Left ventricle myocardium inferior (tissue), 1 donor: ENCODE measurements at regions not wholly inside any gene's neighbourhood (a gene's known extent, or its start where the extent isn't known, plus 50 kb on each side); places are given as distances from the start of the nearest gene placed in this dataset.
"Not testable (repeated sequence)": the region's sequence is repeated elsewhere in the genome, so short reads cannot be mapped to it uniquely, and the experiment has no call there.

ENCODE experiments used
- DNase-seq: peaks from one replicate; pipeline ENCODE4 v3.0.0-alpha.2; 2020
- H3K27ac ChIP-seq: fragments of 200-600 bp; replicated peaks from 2 replicates; pipeline ENCODE4 v1.8.0; 2021
- H3K27me3 ChIP-seq: fragments of 200-600 bp; 2 replicates; pipeline ENCODE4 v1.8.0; 2021; ENCODE audit warnings: low read depth
- H3K36me3 ChIP-seq: fragments of 200-600 bp; 2 replicates; pipeline ENCODE4 v1.8.0; 2021
- H3K4me1 ChIP-seq: fragments of 200-600 bp; 2 replicates; pipeline ENCODE4 v1.8.0; 2021
- H3K4me3 ChIP-seq: fragments of 200-600 bp; 2 replicates; pipeline ENCODE4 v1.8.0; 2021; ENCODE audit warnings: mild to moderate bottlenecking, moderate library complexity
- H3K9me3 ChIP-seq: fragments of 200-600 bp; replicated peaks from 2 replicates; pipeline ENCODE4 v1.8.0; 2021
- intact Hi-C: fragments of 100-400 bp; cut with micrococcal nuclease; formaldehyde crosslinking; loops from one replicate; pipeline ENCODE4 v1.11.0; 2022
- TF ChIP-seq, protein P1 (sequence below): fragments of 200-600 bp; IDR thresholded peaks from 2 replicates; pipeline ENCODE4 v1.8.0; 2021; ENCODE audit warnings: antibody characterized with exemption, mild to moderate bottlenecking, borderline replicate concordance
- donor health status: DM: no; HTN: yes; CAD: no; lungs with severe emphysema.

DNA sequence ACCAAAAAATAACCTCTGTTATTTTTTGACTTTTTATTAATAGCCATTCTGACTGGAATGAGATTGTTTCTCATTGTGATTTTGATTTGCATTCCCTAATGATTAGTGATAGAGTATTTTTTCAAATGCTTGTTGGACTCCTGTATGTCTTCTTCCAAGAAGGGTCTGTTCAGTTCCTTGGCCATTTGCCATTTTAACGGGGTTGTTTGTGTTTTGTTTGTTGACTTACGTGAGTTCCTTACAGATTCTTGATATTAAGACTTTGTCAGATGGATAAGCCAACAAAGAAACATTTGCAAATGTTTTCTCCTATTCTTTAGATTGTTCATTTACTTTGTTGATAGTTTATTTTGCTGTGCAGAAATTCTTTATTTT, 651.6 kb upstream of the LRFN5 start:
- intact Hi-C loops: no loop called here
- no peaks in the 10 kb centered on the region for H3K36me3 ChIP-seq
- DNase-seq: no peak
- peaks cover 13% of the 10 kb centered on the region for H3K9me3 ChIP-seq
- H3K27me3 ChIP-seq: no peaks in the 10 kb centered on the region
- H3K4me1 ChIP-seq: no peaks in the 10 kb centered on the region
- TF ChIP-seq, protein P1, sequence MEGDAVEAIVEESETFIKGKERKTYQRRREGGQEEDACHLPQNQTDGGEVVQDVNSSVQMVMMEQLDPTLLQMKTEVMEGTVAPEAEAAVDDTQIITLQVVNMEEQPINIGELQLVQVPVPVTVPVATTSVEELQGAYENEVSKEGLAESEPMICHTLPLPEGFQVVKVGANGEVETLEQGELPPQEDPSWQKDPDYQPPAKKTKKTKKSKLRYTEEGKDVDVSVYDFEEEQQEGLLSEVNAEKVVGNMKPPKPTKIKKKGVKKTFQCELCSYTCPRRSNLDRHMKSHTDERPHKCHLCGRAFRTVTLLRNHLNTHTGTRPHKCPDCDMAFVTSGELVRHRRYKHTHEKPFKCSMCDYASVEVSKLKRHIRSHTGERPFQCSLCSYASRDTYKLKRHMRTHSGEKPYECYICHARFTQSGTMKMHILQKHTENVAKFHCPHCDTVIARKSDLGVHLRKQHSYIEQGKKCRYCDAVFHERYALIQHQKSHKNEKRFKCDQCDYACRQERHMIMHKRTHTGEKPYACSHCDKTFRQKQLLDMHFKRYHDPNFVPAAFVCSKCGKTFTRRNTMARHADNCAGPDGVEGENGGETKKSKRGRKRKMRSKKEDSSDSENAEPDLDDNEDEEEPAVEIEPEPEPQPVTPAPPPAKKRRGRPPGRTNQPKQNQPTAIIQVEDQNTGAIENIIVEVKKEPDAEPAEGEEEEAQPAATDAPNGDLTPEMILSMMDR: no peak
- H3K4me3 ChIP-seq: peak overlapping the region; percentile 42
- no peak overlapping the region for H3K27ac ChIP-seq

DNA sequence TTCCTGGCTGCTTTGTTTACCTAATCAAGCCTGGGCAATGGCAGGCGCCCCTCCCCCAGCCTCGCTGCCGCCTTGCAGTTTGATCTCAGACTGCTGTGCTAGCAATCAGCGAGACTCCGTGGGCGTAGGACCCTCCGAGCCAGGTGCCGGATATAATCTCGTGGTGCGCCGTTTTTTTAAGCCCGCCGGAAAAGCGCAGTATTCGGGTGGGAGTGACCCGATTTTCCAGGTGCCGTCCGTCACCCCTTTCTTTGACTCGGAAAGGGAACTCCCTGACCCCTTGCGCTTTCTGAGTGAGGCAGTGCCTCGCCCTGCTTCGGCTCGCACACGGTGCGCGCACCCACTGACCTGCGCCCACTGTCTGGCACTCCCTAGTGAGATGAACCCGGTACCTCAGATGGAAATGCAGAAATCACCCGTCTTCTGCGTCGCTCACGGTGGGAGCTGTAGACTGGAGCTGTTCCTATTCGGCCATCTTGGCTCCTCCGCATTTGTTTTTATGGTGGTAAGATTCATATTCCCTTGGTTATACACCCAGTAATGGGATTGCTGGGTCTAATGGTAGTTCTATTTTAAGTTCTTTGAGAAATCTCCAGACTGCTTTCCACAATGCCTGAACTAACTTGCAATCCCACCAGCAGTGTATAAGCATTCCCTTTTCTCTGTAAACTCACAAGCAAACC, 652.1 kb upstream of the LRFN5 start:
- H3K27ac ChIP-seq, H3K36me3 ChIP-seq, intact Hi-C loops, DNase-seq, H3K4me1 ChIP-seq, H3K9me3 ChIP-seq, H3K27me3 ChIP-seq: not testable (repeated sequence)
- peak overlapping the region; percentile 42 for H3K4me3 ChIP-seq

DNA sequence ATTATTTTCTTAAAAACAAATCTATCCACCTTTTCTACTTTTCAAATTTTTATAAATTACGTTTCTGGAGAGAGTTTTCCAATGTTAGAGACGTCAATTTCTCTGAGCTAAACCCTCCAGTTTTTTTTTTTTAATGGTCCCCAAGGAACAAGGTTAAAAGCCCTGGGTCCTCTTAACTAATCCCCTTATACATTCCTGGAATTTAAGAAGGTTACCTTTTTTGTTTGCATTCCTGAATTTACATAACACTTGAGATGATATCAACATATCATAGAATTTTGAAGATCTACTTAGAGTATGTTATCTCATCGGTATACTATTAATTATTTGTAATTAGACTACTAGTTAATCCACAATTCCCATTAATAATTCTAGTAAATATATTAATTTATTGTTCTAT, 662.2 kb upstream of the LRFN5 start:
- no peak for DNase-seq
- no peaks in the 10 kb centered on the region for H3K36me3 ChIP-seq
- no peak overlapping the region for H3K27ac ChIP-seq
- no peaks in the 10 kb centered on the region for H3K9me3 ChIP-seq
- no peak overlapping the region for H3K4me3 ChIP-seq
- H3K27me3 ChIP-seq: no peaks in the 10 kb centered on the region
- H3K4me1 ChIP-seq: no peaks in the 10 kb centered on the region
- intact Hi-C loops: no loop called here
- TF ChIP-seq, protein P1: no peak

DNA sequence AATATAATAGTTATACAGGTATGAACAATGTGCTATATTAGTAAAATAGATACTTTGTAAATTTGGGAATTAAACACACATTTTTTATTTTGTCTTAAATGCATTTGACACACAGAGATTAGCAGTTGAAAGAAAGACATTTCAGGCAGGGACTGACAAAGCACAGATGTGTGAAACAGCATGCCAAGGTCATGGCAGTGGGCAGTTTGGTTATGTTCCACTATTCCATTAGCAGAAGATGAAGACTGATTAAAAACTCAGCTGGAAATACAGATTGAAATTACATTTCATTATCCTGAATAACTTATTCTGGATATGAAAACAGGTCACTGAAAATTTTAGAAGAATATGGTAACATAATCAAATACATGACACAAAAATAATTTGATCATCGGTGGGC, 669.8 kb upstream of the LRFN5 start:
- TF ChIP-seq, protein P1: no peak
- Histone ChIP-seq H3K36me3 (no peaks in the 10 kb centered on the region), H3K4me3 (no peak overlapping the region), H3K4me1 (no peaks in the 10 kb centered on the region), H3K9me3 (no peaks in the 10 kb centered on the region), H3K27me3 (no peaks in the 10 kb centered on the region), H3K27ac (no peak overlapping the region)
- intact Hi-C loops: no loop called here
- no peak for DNase-seq

DNA sequence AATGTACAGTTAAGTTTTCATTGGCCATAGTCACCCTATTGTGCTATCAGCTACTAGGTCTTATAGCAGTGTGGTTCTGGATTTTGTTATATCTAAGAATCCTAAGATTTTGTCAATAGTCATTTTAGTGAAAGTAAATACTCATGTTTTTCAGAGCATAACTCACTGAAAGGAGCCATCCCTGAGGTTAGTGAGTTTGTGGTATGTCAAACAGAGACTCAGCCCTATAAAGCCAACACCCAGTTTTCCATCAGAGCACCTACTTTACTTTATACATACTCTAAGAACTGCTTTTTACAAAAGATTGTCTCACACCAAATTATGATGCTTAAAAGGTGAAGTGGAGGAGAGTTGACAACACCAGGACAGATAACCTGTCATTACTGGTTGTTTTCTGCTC, 686.3 kb upstream of the LRFN5 start:
- no peak overlapping the region for H3K4me3 ChIP-seq
- no peak for DNase-seq
- TF ChIP-seq, protein P1: no peak
- no peaks in the 10 kb centered on the region for H3K36me3 ChIP-seq
- intact Hi-C loops: no loop called here
- no peaks in the 10 kb centered on the region for H3K4me1 ChIP-seq
- H3K27me3 ChIP-seq: no peaks in the 10 kb centered on the region
- H3K27ac ChIP-seq: no peak overlapping the region
- H3K9me3 ChIP-seq: peaks cover 3% of the 10 kb centered on the region

DNA sequence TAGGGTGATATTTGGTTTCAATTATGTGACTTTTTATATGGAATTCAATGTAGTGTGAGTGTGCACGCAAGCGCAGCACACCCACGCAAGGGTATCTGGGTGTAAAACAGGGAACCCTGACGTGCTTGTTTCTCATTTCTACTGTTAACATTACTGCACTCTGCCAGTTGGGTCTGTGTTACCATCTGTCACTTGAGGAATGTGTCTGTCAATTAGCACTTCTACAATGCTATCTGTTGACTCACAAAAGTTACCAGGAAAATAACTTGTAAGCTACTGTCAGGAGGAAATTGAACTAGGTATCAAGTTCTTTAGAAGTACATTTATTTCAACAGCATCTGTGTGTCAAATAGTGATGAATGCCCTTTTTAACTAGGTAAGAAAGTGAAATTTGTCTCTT, 695.5 kb upstream of the LRFN5 start:
- no peak overlapping the region for H3K27ac ChIP-seq
- no peak for DNase-seq
- H3K27me3 ChIP-seq: no peaks in the 10 kb centered on the region
- H3K4me1 ChIP-seq: no peaks in the 10 kb centered on the region
- no peak overlapping the region for H3K4me3 ChIP-seq
- no peaks in the 10 kb centered on the region for H3K9me3 ChIP-seq
- intact Hi-C loops: no loop called here
- H3K36me3 ChIP-seq: no peaks in the 10 kb centered on the region
- TF ChIP-seq, protein P1: no peak
